Occipital lobe (tissue), 1 donor: ENCODE measurements at regions not wholly inside any gene's neighbourhood (a gene's known extent, or its start where the extent isn't known, plus 50 kb on each side); places are given as distances from the start of the nearest gene placed in this dataset.
"Not testable (repeated sequence)": the region's sequence is repeated elsewhere in the genome, so short reads cannot be mapped to it uniquely, and the experiment has no call there.

Experiments used
- DNase-seq: peaks from one replicate; lab custom pipeline; 2025; lab: John Stamatoyannopoulos, UW

- not testable (repeated sequence) for DNase-seq
These were observed 356.1 kb downstream of the ANAPC1 start for GRCh38 chr2:111527707-111528400.

- DNase-seq: not testable (repeated sequence)
These were observed 355.0 kb downstream of the ANAPC1 start for GRCh38 chr2:111529022-111529421.

DNA sequence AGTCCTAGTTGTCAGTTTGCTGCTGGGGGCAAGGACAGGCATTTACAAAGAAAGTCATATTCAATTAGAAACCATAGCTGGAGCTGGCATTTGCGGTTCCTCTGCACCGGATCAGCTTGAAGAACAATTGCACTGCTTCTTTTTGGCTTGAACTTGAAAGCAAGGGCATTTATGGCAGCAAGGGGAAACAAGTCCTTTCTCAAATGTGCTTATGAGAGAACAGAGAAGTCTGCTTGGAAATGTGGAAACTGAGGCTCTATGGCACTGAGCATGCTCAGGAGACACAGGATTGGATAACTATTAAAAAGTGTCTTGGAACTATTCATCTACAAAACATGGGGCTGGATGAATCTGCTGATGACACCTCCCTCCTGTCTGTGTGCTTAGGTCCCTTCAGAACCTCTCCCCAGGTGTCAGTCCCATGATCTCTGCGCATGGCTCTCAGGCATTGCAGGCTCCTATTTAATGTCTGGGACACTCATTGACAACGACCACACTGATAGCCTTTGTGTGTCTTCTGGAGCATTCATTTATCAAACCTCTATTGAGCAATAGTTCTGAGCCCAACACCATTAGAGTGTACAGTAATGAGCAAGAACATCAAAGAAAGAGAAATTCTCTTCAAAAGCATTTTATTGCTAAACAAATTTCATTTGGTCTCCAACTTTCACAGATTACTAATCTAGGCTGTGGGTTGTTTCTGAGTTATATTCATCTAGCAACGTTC is 353.6 kb downstream of the ANAPC1 start:
- not testable (repeated sequence) for DNase-seq

DNA sequence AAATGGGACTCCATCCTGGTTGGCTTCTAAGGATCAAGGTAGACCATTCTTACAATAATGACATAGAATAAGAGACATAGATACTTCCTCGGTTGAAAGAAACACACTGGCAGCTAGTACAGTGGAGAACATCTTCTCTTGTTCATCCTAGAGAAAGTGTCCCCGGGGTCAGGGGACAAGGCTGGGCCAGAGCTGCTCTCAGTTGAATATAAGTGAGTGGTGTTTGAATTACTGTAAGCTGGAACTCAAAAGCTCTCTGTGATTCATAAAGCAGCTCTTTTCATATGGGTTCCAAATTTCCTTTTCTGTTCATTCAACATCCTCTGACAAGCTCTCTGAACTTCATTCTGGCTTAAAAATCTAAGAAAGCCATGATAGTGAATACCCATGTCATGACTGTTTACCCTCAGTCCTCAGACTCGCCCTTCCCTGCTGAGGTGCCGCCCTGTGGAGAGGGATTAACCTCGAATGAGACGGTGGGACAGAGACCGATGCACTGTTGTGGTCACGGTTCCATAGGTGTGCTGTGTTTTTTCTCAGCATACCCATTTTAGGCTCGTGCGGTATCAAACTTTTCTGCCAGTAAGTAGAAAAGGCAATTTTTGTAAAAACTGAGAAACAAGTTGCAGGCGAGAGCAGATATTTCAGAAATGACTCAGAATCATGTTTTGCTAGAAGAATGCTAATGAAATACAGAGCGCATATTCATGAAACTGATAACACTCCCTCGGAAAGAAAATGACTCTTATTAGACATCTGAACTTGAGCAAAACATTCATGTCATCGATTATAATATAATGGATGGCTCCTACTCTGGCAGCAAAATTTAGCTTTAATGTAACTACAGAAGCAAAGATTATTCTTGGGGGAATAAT is 351.1 kb downstream of the ANAPC1 start:
- not testable (repeated sequence) for DNase-seq

DNA sequence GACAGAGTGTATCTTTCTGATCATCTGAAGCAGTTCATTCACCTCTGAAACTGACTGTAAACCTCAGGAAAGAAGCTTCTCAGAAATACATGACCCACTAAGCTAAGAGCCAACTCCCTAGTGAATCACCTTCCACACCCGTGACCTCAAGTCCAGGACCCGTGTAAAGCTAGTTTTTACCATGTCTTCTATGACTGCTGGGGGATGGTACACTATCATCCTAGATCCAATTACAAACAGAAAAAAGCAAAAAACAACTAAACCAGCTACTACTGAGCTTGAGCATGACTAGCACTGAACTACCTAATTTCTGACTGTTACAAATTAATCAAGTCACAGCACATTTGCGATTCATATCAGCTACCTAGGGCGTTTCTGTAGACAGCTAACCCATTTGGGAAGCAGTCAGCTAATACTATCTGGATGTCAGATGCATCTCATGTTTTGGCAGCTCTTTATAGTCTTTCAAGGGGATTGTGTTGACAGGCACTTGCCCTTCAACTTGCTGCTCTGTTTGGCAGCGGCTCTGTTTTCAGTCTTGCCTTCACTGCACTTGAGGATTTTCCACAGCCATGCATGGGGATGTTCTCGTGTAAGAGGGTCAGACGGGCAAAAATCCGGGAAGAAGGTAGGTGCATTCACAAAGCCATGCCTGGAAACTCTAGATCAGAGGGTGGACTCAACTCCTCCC is 350.3 kb downstream of the ANAPC1 start:
- DNase-seq: not testable (repeated sequence)

GRCh38 chr2:111534910-111535352 is 349.1 kb downstream of the ANAPC1 start:
- DNase-seq: no peak

DNA sequence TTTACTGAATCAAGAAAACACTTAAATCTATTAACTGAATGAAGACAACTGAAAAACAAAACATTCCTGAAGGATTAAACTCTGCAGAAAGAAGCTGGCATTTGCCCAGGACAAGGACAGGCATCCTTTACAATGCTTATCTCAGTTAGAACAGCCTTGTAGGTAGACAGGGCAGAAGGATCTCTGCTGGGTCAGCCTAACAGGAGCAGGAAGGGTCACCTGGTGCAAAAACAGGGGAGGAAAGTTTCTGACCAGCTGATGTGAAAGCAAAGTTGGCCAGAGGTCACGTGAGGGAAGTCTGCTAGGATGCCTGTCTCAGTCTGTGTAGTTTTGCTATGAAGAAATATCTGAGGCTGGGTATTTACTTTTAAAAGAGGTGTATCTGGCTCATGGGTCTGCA is 348.6 kb downstream of the ANAPC1 start:
- no peak for DNase-seq

DNA sequence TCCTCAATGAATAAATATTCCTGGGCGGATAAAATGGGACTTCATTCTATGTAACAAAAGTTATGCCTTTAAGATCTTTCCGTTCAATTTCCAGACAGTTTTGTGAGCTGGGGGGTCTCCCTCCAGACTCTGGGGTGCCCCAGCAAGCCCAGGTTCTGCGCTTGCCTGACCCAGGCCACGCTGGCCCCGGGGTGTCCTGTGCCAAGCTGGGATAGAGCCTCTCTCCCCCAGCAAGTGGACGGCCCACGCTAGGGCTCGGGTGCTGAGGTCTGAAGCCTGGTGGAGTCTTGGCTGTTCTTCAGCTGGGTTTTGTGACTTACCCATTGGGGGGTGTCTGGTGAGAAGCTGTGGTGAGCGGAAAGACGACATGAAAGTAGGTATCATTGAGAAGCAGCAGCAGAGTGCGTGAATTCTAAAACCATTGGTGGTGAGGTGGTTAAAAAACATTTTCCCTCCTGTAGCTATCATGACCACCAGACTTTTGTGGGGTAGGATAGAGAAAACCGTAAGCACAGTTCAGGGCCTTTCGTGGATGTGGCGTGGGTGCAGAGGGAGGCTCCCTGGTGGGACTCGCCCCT is 346.8 kb downstream of the ANAPC1 start:
- DNase-seq: no peak

GRCh38 chr2:111539991-111540390 is 344.0 kb downstream of the ANAPC1 start:
- DNase-seq: not testable (repeated sequence)

- DNase-seq: not testable (repeated sequence)
These were observed 341.7 kb downstream of the ANAPC1 start for GRCh38 chr2:111542120-111542774.

DNA sequence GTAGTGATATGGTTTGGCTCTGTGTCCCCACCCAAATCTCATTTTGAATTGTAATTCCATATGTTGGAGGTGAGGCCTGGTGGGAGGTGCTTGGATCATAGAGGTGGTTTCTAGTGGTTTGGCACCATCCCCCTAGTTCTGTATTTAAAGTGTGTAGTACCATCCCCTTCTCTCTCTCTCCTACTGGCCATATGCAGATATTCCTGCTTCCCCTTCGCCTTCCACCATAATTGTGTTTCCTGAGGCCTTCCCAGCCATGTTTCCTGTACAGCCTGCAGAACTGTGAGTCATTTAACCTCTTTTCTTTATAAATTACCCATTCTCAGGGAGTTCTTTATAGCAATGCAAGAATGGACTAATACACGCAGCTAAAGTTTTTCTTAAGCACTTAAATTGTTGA is 340.0 kb downstream of the ANAPC1 start:
- not testable (repeated sequence) for DNase-seq

GRCh38 chr2:111545723-111546431 is 338.1 kb downstream of the ANAPC1 start:
- DNase-seq: not testable (repeated sequence)

DNA sequence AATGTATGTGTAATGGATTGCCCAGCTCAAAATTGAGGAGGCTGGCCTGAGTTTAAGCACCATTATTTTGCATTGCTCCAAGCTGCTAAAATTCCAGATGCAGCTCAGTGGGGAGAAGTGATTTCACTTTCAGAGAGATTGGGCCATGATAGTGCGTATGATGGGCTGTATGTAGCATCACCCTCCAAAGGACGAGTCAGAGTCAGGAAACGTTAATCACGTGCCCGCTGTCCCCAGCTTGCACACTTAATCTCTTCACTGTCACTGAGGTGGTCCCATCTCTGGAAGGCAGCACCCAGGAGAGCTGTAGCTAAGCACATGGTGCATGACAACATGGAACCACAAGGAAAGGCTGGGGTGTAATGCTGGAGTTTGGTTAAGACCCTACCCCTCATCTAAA is 337.4 kb downstream of the ANAPC1 start:
- not testable (repeated sequence) for DNase-seq

DNA sequence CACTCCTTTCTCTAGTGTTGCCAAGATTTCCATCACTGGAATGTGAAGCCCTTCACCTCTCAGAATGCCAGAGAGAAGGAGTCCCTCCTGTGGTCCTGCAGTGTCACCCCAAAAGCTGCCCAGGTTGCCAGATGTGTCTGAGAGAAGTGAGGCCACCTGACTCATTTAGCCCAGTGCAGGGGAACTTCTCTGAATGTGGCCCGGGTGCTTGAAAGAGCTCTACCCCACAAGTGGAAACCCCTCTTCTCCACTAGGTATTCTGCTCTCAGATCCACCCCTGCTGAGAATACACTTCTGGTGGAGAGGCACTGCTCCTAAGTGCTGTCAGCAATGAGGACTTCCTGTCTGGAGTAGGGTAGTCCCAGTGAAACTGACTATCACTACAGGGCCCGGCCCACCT is 334.8 kb downstream of the ANAPC1 start:
- DNase-seq: not testable (repeated sequence)

DNA sequence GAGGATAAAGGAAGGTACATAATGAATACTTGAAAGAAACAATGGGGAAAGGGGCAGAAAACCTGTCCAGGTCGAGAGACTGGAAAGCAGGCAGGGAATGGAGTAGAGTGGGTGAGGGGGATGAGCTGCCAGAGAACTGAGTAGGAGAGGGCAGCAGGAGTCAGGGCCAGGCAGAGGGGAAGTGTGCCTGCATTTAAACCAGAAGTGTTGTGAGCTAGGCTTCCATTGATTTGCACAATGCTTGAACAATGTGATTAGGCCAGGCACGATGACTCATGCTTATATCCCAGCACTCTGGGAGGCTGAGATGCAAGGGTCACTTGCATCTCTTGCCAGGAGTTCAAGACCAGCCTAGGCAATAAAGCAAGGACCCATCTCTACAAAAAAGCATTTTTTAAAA is 332.6 kb downstream of the ANAPC1 start:
- DNase-seq: not testable (repeated sequence)

GRCh38 chr2:111552625-111553024 is 331.4 kb downstream of the ANAPC1 start:
- not testable (repeated sequence) for DNase-seq

GRCh38 chr2:111559301-111559700 is 324.7 kb downstream of the ANAPC1 start:
- DNase-seq: not testable (repeated sequence)

- DNase-seq: not testable (repeated sequence)
These were observed 324.2 kb downstream of the ANAPC1 start for GRCh38 chr2:111559814-111560213.

DNA sequence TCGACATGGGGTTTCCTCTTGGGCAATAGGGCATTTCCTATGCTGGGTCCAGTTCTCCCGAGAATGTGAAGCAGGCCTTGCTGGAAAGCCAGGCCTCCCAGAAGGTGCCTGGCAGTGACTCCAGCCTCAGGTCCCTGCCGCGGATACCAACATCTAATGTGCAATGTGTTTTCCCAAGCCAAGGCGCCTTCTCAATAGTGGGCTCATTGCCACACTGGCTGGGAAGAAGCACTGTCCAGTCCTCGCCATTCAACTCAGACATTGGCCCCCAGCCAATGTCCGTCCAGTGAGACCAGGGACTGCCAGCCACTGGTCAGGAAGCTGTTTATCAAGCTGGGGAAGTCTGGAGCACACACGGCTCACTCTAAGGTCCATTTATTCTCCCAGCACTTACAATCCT is 317.9 kb downstream of the ANAPC1 start:
- not testable (repeated sequence) for DNase-seq

DNA sequence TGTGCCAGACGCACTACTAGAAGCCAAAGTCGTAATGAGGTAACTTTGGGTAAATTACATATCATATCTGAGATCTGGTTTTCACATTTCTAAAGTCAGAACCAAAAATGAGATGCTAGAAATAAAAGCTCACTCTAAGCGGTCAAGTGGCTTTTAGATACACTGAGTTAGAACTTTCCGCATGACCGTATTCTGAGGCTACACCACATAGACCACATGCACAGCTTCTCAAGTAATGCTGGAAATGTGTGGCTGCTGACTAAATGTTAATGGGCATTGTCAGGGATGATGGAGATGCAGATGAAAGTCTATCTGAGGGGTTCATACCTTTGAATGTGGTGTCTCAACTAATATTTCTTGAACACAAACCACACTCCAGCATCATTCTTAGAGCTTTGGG is 316.8 kb downstream of the ANAPC1 start:
- DNase-seq: not testable (repeated sequence)
